Activated CD4-positive, alpha-beta T cell treated with anti-CD3 and anti-CD28 coated beads, Interleukin-2, amount 50 U/mL, for 1 hour (primary cell): ENCODE measurements at regions not wholly inside any gene's neighbourhood (a gene's known extent, or its start where the extent isn't known, plus 50 kb on each side); places are given as distances from the start of the nearest gene placed in this dataset.
"Not testable (repeated sequence)": the region's sequence is repeated elsewhere in the genome, so short reads cannot be mapped to it uniquely, and the experiment has no call there.

Experiments
- DNase-seq: peaks from one replicate; pipeline ENCODE4 v3.0.0-alpha.2; 2020

DNA sequence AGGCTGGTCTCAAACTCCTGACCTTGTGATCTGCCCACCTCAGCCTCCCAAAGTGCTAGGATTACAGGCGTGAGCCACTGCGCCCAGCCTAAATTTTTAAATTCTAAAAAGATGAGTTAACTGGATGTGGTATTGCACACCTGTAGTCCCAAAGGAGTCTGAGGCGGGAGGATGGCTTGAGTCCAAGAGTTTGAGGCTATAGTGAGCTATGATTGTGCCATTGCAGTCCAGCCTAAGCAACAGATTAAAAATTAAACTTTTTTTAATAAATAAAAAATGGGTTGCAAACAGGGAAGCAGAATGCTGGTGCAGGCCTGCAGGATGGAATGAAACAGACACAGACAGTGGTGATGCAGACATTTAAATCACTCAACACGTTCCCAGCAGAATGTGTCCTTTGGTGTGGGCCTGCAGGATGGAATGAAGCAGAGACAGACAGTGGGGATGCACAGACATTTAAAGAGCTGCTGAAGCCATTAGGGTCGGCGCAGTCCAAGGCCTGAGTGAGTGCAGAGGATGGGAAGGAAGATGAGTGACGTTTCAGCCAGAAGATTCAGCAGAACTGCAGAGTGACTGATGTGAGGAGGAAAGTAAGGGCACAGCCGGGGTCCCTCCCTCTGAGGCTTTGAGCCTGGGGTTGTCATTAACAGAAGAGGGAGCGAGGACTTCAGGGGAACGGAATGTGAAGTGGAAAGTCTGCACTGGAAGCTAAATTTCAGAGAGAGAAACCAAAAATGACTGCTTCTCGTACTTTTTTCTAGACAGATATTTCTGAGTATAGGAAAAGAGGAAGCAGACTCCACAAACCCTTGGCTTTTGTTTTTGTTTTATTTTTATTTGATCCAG lies 117.5 kb downstream of the RIN2 start:
- DNase-seq, result no peak

DNA sequence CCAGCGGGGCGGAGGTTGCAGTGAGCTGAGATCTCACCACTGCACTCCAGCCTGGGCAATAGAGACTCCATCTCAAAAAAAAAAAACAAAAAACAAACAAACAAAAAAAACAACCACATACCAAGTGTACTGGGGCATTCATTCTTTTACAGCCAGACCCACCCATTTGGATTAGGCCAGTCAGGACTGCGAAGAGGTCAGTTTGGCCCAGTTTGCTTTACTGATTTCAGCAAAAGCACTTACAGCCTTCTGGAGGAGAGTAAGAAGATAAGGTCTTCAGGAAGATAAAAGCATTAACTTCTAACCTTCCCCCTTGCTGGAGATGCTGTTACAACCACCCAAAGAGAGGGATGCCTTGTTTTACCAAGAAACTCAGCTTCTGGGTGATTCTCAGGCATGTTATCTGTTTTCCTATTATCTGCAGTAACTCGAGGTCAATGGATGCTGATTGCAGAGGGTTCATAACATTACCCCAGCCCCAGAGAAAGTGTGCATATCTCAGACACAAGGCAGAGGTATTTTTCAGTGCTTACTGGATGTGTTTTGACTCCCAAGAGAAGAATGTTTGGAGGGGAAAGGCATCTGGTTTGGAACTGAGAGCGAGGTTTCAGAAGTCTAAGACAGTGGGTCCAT lies 118.9 kb downstream of the RIN2 start:
- DNase-seq, result no peak

DNA sequence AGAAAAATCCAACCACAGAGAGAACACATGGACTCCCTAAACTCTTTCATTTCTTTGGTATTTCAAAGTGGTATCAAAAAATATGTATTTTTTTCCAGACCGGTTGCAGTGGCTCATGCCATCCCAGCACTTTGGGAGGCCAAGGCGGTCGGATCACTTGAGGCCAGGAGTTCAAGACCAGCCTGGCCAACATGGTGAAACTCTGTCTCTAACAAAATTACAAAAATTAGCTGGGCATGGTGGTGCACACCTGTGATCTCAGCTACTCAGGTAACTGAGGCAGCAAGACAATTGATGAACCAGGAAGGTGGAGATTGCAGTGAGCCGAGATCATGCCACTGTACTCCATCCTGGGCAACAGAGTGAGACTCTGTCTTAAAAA lies 121.8 kb downstream of the RIN2 start:
- DNase-seq, result not testable (repeated sequence)

DNA sequence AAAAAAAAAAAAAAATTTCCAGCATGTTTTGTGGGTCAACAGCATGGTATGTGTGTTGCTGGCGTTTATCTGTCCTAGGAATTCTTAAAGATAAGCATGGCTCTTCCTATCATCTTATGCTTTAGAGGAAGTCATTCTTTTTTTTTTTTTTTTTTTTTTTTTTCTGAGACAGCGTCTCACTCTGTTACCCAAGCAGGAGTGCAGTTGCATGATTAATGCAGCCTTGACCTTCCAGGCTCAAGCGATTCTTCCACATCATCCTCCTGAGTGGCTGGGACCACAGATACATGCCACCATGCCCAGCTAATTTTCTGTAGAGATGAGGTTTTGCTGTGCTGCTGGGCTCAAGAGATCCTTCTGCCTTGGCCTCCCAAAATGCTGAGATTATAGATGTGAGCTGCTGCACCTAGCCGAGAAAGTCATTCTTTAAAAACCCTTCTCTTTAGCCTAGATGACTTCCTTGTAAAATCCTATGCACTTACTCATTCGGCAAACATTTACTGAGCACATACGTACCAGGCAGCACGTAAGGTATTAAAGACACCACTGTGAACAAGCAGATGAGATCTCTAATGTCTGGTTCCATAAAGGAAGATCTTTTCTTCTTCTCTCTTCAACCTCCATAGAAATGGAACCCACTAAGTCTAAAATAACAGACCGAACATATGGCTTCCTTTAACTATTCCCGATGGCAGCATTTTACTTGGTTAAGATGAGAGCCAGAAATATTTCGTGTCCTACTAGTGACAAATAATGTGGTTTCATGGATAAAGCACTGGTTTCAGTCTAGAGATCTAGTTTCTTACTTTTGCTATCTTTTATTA lies 122.4 kb downstream of the RIN2 start:
- DNase-seq, result no peak

DNA sequence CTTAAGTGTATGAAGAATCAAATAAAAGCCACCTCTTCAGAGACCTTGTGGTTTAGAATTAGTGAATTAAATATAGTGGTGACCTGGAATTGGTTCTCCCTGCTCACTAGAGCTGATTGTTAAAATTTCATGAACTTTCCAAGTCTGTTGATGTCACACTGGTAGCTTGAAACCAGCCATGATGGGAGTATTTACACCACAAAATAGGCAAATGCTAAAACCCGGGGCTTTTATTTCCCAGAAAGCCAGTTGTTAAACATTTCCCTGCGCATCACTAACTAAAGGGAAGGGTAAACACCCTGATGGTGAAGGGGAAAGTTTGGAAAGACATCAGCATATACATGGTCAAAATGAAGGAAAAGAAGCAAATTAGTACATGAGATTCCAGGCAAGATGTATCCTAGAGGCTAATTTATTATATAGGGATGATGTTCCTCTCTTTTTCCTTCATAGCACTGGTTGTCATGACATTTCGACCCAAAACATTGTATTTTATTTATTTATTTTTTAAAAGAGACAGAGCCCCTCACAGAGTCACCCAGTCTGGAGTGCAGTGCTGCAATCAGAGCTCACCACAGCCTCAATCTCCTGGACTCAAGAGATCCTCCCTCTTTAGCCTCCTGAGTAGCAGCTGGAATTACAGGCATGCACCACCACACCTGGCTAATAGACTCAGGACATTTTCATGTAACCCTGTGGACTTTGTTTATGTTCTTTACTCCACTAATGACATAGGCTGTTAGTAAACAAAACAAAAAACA lies 123.2 kb downstream of the RIN2 start:
- no peak for DNase-seq

DNA sequence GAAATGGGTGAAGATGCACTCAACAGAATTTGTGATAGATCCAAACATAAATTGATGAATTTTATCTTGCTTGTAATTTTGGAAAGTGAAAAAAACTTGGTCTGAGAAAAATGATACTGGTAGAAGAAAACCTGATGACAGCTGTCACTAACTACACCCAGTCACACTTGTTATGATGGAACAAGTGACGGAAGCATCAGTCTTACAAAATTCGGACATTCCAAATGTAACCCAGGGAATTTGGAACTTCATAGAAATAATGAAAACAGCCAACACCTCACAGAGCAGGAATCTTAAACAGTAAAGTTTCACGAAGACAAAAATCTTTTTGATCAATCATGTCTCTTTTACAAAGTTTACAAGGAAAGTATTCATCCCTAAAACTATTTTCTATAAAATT lies 123.9 kb downstream of the RIN2 start:
- no peak for DNase-seq

DNA sequence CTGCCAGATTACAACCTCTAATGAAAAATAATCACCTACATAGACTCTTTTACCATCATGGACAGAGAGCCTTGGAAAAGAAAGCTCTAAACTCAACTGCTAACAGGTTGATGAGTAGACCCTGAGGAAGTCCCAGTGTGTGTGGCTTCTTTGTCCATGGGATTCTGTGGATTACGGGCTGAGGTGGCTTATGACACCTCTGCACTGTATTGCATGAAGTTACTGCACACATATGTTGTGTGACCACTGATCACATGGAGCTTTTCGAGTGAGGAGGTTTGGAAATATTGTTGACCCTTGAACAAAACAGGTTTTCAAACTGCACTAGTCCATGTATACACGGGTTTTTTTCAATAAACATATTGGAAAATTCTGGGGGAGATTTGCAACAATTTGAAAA lies 124.4 kb downstream of the RIN2 start:
- no peak for DNase-seq

DNA sequence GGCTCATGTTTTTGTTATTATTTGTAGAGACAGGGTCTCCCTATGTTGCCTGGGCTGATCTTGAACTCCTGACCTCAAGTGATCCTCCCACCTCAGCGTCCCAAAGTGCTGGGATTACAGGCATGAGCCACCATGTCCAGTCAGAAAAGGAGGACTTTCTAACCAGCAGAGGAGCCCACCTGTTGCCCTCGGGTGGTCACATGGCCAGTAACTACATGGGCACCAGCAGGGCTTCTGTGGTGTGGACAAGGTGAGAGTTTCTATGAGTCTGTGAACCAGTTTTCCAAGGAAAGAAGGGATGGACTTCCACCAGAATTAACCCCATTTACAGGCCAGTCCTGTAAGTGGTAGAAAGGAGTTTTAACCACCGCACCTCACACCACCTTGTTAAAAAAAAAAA lies 125.4 kb downstream of the RIN2 start:
- DNase-seq, result no peak

DNA sequence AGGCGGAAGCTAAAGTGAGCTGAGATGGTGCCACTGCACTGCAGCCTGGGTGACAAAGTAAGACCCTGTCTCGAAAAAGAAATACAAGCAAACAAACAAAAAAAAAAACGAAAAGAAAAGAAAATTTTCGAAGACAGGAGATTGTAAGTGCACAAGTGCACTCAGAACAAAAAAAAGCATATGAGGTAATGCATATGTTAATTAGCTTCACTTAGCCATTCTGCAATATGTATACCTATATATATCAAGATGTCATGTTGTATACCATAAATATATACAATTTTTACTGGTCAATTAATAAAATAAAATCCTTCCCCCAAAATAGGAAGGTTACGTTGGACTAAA lies 127.5 kb downstream of the RIN2 start:
- no peak for DNase-seq

DNA sequence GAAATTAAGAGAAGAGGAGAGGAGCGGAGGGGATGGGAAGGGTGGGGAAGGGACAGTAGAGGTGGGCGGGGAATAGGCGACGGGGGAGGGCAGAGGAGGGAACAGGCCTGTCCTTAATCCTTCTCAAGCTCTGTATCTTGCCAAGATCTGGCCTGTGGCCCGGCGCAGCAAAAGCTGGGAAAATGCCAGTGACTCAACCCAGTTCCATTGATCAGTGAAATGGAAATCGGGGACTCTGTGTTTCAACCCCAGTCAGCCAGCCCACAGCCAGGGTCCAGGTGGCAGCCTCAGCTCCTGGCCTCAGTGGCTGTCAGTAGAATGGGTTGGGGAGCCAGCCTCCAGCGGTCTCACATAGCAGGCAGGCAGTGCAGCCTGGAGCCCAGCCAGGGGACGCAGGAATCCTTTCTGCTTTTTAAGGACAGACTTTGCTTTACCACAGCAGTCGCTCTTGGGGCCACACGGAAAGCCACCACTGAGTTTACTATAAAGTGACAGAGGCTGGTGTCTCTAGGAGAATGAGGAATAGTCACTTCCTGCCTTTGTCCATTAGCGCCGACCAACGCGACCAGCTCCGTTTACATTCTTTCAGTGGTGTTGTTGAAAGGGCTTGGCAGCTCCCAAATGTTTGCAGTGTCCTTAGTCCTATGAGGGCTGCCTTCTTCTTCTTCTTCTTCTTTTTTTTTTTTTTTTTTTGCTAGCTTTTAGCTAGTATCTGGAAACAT lies 128.0 kb downstream of the RIN2 start:
- DNase-seq, result no peak

DNA sequence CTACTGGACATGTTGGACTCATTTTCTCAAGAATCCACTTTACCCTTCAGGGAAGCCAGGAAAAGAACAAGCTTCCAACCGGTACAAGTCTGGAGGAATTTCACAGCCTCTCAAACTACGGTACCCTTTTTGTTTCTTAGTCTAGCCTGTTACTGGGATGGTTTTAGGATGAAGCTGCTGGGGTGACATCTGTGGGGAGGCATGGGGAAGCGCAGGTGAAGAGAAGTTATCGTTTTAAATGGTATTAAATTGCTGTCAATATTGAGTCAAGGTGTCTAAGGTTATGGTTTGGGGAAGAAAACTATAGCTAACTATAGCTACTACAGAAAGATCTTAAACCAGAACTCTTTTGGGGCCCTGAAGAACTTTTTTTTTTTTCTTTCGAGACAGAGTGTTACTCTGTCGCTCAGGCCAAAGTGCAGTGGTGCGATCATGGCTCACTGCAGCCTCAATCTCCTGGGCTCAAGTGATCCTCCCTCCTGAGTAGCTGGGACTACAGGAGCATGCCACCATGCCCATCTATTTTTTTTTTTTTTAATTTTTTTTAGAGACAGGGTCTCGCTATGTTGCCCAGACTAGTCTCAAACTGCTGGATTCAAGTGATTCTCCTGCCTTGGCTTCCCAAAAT lies 128.7 kb downstream of the RIN2 start:
- DNase-seq, result no peak

DNA sequence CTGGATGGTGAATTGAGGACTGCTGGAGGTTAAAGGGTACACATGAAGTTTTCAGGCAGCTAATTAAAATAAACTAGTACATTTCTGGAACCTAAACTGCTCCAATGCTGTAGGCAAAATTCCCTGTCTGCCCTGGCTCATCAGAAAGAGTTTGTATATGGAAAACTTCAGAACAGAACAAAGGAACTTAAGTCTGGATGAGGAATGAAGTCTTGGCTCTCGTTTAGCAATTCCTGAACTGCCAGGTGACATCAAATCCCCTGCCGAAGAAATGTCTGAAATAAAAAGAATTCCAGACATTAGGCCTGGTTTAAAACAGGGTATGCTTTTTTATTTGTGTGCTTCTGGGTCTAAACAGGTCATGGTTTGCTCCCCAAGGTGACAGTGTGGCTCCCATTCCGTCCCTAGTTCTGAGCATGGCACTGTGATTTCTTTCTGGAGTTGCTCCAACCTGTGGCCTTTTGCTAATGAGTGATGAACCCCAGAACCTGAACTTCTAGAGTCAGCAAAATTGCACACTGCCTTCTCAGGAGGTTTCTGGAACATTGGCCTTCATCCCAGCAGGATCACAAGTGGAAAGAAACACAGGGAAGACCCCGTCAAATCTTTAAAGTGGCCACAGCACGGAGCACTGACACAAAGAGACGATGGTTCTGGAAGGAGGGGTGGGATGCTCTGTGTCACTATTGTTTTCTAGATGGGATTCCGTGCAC lies 129.4 kb upstream of the NAA20 start:
- DNase-seq, result no peak

DNA sequence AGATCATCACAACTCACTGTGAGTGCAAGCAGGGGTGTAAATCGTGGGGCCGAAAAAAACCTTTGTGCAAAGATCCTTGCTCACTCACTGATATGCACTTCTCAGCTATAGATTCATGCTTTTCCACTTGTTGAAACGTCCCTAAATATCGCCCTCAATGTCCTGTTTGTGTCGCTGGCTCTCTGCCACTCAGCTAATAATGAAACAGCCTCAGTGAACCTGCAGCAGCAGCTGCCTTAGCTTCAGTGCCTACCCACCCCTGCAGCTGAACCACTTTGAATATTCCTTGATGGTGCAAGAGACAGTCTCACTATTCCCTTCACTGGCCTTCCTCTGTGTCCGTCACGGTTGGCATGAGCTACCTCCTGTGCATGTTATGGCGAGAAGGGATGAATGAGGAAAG lies 128.9 kb upstream of the NAA20 start:
- DNase-seq, result no peak

DNA sequence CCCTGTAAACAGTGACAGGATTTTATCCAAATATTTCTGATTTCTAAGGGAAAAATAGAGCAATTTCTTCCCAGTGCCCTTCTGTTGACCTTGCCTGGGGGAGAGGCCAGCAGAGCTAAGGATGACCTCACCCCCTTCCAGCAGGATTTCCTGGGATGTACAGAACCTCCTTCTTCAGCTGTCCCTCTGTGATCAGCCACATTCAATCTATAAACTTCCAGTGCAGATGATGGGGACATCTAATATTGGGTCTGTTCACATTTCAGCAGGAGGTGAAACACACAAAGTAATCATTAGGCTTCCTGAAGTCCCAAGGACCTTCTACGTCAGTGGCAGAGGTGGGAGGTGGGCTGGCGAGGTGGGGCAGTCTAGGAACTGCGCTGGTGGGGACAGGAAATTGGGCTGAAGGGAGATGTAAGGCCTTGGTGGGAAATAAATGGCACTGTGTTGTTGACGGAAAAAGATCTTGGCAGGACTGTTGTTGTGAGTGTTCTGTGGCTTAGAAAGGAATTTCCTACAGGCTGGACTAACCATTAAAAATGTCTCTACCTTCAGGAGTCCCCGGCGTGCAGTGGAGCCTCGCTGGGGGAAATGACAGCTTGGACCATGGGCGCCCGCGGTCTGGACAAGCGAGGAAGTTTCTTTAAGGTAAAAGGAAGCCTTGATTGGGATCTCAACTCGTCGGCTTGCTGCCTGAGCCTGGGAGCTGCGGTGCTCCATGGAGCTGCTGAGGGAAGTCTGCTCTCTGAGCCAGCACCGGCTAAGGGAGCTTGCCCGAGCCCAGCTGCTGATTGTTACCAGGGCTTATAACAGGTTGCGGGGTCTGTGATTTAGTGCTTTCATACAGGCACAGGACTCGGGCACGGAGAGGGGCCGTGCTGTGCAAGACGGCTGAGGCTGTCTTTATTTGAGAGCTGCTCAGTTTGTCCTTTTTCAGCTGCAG lies 127.9 kb upstream of the NAA20 start:
- DNase-seq, result no peak

DNA sequence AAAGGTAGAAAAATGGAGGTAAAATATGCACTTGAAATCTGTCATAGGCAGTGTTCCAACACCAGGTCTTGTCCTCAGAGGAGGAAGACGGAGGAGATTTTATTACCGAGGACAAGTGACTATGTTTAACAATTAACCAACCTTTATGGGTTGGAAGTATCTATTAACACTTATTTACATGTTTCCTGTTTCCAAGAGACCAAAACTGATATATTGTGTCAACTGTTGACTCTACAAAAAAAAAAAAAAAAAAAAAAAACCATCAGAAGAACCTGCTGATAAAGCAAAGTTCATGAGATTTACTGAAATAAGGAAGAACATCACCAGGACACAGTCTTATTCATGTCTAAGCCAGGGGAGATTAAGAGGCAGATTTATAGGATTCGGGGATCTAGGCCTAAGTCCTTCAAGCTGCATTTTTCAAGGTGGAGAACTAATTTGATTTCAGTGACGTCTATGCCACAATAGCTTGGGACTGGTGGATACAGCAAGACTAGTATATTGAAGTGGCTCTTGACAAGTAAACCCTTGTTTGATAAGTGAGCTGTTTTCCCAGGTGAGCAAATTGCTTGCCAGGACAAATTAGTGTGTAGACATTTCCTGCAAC lies 126.6 kb upstream of the NAA20 start:
- DNase-seq, result no peak

DNA sequence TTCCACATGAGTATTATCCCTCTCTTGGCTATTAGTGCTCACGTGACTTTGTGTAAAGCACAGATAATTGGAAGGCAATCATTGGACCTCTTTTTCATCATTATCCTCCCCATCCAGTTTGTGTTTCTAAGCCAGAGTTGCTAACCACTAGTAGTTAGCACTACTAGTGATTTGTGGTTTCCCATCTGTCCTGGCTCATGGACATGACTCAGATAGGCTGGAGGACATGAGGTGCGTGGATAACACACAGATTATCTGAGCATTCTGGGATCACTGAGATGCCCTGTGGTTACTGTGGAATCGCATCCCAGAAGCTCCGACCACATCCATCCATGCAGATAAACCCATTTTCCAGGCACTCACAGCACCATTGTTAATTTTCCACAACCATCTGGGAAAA lies 123.8 kb upstream of the NAA20 start:
- DNase-seq, result no peak

DNA sequence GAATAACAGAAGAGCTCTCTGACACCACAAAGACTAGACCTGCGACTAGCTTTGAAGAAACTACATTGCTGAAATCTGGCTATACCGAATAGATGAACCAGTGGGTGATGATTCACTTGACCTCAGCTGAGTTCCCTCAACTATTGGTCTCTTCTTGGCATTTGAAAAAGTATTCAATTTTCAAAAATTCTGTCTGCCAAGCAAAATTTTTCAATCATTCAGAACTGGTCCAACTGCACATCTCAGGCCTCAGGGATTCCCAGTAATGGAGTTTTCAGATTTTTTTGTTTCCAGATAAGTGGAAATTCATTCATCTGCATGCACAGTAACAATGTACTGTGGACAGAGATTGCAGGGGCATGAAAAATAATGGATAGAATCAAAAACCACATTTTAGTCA lies 121.4 kb upstream of the NAA20 start:
- no peak for DNase-seq

DNA sequence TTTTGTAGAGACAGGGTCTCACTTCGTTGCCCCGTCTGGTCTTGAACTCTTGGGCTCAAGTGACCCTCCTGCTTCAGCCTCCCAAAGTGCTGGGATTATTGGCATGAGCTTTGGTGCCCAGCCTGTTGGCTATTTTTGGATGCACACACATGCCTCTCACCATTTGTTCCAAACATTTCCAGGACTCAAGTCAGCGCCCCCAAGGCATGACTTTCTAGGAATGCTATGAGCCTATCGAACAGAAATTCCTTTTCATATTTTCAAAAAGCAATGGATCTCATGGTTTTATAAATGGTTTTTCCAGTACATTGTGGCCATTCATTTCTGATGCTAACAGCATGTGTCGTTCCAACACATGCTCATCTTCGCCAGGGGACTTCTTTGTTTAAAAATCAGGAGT lies 119.3 kb upstream of the NAA20 start:
- no peak for DNase-seq

DNA sequence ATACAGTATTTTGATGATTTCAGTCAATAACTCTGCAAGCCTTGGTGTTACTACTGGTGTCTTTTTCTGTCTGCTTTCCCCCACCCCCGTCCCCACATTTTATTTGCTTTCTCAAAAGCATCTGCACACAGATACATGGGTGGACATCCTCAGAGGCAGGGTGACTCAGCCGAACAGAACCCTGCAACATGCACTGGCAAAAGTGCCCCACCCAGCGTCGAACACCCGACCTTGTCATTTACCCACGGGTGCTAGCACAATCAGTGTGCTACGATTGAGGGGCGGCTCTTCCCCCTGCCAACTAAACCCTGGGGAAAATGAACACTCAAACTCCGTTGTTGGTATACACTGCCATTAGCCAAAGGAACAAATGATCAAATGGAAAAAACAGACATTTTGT lies 115.9 kb upstream of the NAA20 start:
- no peak for DNase-seq
